H1 (cell line): ENCODE measurements at regions not wholly inside any gene's neighbourhood (a gene's known extent, or its start where the extent isn't known, plus 50 kb on each side); places are given as distances from the start of the nearest gene placed in this dataset.

ENCODE experiments used
- CTCF ChIA-PET: fragments of 300-600 bp; sonication (Branson Sonifier 250); formaldehyde crosslinking; loops from one replicate; lab custom pipeline; 2021; ENCODE audit not compliant: partially characterized antibody; lab: Charles Lee
- POLR2A ChIA-PET: fragments of 300-600 bp; sonication (Branson Sonifier 250); formaldehyde crosslinking; loops from one replicate; lab custom pipeline; 2021; ENCODE audit warnings: inconsistent platforms; ENCODE audit not compliant: partially characterized antibody; lab: Charles Lee
- DNase-seq, 2 experiments: peaks; one replicate each; pipeline versions ENCODE4 v3.0.0 to v3.0.0-alpha.2; 2010 to 2022; ENCODE audit warnings: low spot score in 2 of 2, low read depth in 1 of 2, mixed read lengths in 1 of 2
- FAIRE-seq: peaks from 2 replicates; lab custom pipeline; 2011; peaks lifted over from hg19 to GRCh38; lab: Jason Lieb, UNC
- H2AFZ ChIP-seq: 2 replicates; pipeline ENCODE4 v1.8.1; 2012; ENCODE audit warnings: low read length, inconsistent platforms
- H2AK5ac ChIP-seq: 2 replicates; pipeline ENCODE4 v1.6.1; 2013; ENCODE audit warnings: low read depth, low read length
- H2BK120ac ChIP-seq: replicated peaks from 2 replicates; pipeline ENCODE3; 2013; ENCODE audit warnings: low read depth, low read length, inconsistent platforms
- H2BK12ac ChIP-seq: 2 replicates; pipeline ENCODE4 v1.6.1; 2013; ENCODE audit warnings: low read depth, low read length
- H2BK15ac ChIP-seq: 2 replicates; pipeline ENCODE4 v1.6.1; 2013; ENCODE audit warnings: low read length
- H2BK20ac ChIP-seq: 2 replicates; pipeline ENCODE4 v1.6.1; 2013; ENCODE audit warnings: low read length
- H2BK5ac ChIP-seq: 2 replicates; pipeline ENCODE4 v1.6.1; 2013; ENCODE audit warnings: low read depth, low read length
- H3K14ac ChIP-seq: 2 replicates; pipeline ENCODE4 v1.6.1; 2013; ENCODE audit warnings: inconsistent platforms; ENCODE audit not compliant: insufficient read length
- H3K18ac ChIP-seq: 2 replicates; pipeline ENCODE4 v1.6.1; 2013; ENCODE audit warnings: low read length; ENCODE audit errors: extremely low read depth
- H3K23ac ChIP-seq: 2 replicates; pipeline ENCODE4 v1.6.1; 2013; ENCODE audit warnings: inconsistent platforms; ENCODE audit not compliant: insufficient read length
- H3K23me2 ChIP-seq: 2 replicates; pipeline ENCODE4 v1.6.1; 2013; ENCODE audit warnings: low read depth, low read length
- H3K27ac ChIP-seq: 2 replicates; pipeline ENCODE4 v1.6.1; 2011; ENCODE audit warnings: low read depth, low read length, inconsistent platforms
- H3K27me3 ChIP-seq, 4 experiments: replicated peaks in 1 of 4; 1 replicate in 1 of 4; 2 replicates in 3 of 4; pipeline versions ENCODE4 v1.6.1 to v1.8.1; 2011 to 2013; ENCODE audit warnings: low read length in 3 of 4, mild to moderate bottlenecking in 3 of 4, inconsistent platforms in 2 of 4, mixed read lengths in 2 of 4, moderate library complexity in 1 of 4; ENCODE audit not compliant: control insufficient read depth in 3 of 4, insufficient read depth in 3 of 4; ENCODE audit errors: extremely low read depth in 1 of 4
- H3K36me3 ChIP-seq, 4 experiments: 2 replicates each; pipeline versions ENCODE4 v1.6.1 to v1.8.1; 2011 to 2013; ENCODE audit warnings: mild to moderate bottlenecking in 4 of 4, low read length in 3 of 4, moderate library complexity in 2 of 4, control low read depth in 1 of 4, inconsistent platforms in 1 of 4; ENCODE audit not compliant: insufficient read depth in 4 of 4, control insufficient read depth in 2 of 4
- H3K4ac ChIP-seq: replicated peaks from 2 replicates; pipeline ENCODE3; 2013; ENCODE audit warnings: low read length, low read depth, mixed read lengths, inconsistent platforms; ENCODE audit not compliant: insufficient read length
- H3K4me1 ChIP-seq, 4 experiments: replicated peaks in 1 of 4; 1 replicate in 1 of 4; 2 replicates in 3 of 4; pipeline versions ENCODE4 v1.6.1 to v1.8.1; 2011 to 2013; ENCODE audit warnings: low read length in 3 of 4, inconsistent platforms in 2 of 4, mixed read lengths in 1 of 4; ENCODE audit not compliant: insufficient read depth in 4 of 4, control insufficient read depth in 3 of 4
- H3K4me2 ChIP-seq, 2 experiments: 2 replicates each; pipeline versions ENCODE4 v1.6.1 to v1.8.1; 2011 to 2013; ENCODE audit warnings: low read depth in 2 of 2, low read length in 2 of 2, control low read depth in 1 of 2, inconsistent platforms in 1 of 2, mild to moderate bottlenecking in 1 of 2; ENCODE audit not compliant: insufficient read depth in 1 of 2
- H3K4me3 ChIP-seq, 4 experiments: fragments of 200-600, 300-600 bp in 1 of 4; sonication (generic), shearing (Covaris generic), sonication (Bioruptor Twin) in 1 of 4; 2 replicates each; pipeline versions ENCODE4 v1.5.1 to v1.8.1; 2011 to 2016; ENCODE audit warnings: low read length in 4 of 4, low read depth in 3 of 4, control low read depth in 2 of 4, inconsistent platforms in 2 of 4, mild to moderate bottlenecking in 2 of 4, mixed read lengths in 1 of 4, moderate library complexity in 1 of 4; ENCODE audit not compliant: insufficient read depth in 2 of 4; ENCODE audit errors: extremely low read depth in 1 of 4
- H3K56ac ChIP-seq: replicated peaks from 2 replicates; pipeline ENCODE3; 2013; ENCODE audit warnings: low read depth, mild to moderate bottlenecking, mixed read lengths, low read length, inconsistent platforms; ENCODE audit not compliant: insufficient read length
- H3K79me1 ChIP-seq: 2 replicates; pipeline ENCODE4 v1.6.1; 2013; ENCODE audit warnings: low read depth, low read length, control low read depth
- H3K79me2 ChIP-seq, 2 experiments: 2 replicates each; pipeline versions ENCODE4 v1.6.1 to v1.8.1; 2012 to 2013; ENCODE audit warnings: low read length in 2 of 2, mild to moderate bottlenecking in 2 of 2, inconsistent platforms in 1 of 2; ENCODE audit not compliant: insufficient read depth in 2 of 2, control insufficient read depth in 1 of 2
- H3K9ac ChIP-seq, 4 experiments: replicated peaks in 1 of 4; 1 replicate in 1 of 4; 2 replicates in 3 of 4; pipeline versions ENCODE4 v1.6.1 to v1.8.1; 2011 to 2013; ENCODE audit warnings: low read depth in 3 of 4, low read length in 3 of 4, control low read depth in 2 of 4, mild to moderate bottlenecking in 2 of 4, moderate library complexity in 2 of 4, inconsistent platforms in 1 of 4; ENCODE audit errors: extremely low read depth in 1 of 4
- H3K9me3 ChIP-seq, 2 experiments: 2 replicates each; pipeline versions ENCODE4 v1.6.1 to v1.8.1; 2012 to 2013; ENCODE audit warnings: mild to moderate bottlenecking in 2 of 2, moderate library complexity in 2 of 2, control low read depth in 1 of 2, inconsistent platforms in 1 of 2, low read depth in 1 of 2, low read length in 1 of 2, mixed read lengths in 1 of 2; ENCODE audit not compliant: insufficient read depth in 2 of 2
- H4K20me1 ChIP-seq, 2 experiments: replicated peaks in 1 of 2; 2 replicates each; pipeline versions ENCODE3 to v1.8.1; 2011 to 2013; ENCODE audit warnings: inconsistent platforms in 2 of 2, low read length in 2 of 2, mild to moderate bottlenecking in 1 of 2; ENCODE audit not compliant: insufficient read depth in 2 of 2, control insufficient read depth in 1 of 2
- H4K5ac ChIP-seq: 2 replicates; pipeline ENCODE4 v1.6.1; 2013; ENCODE audit warnings: low read length, low read depth, mixed read lengths, inconsistent platforms; ENCODE audit not compliant: insufficient read length
- H4K8ac ChIP-seq: 2 replicates; pipeline ENCODE4 v1.8.0; 2013; ENCODE audit warnings: mild to moderate bottlenecking, moderate library complexity, low read length, inconsistent platforms; ENCODE audit not compliant: insufficient read depth; ENCODE audit errors: extremely low read depth
- H4K91ac ChIP-seq: replicated peaks from 2 replicates; pipeline ENCODE3; 2013; ENCODE audit warnings: low read length, mixed read lengths, inconsistent platforms; ENCODE audit not compliant: insufficient read length
- CTBP2 ChIP-seq: IDR thresholded peaks from 2 replicates; pipeline ENCODE4 v1.7.0; 2011; ENCODE audit warnings: borderline replicate concordance, mild to moderate bottlenecking, moderate library complexity, mixed read lengths, low read length; ENCODE audit not compliant: insufficient read depth, insufficient read length
- whole genome bisulfite sequencing, 2 experiments: shearing (Covaris generic) in 1 of 2; methylation state at CpG; one replicate each; pipeline versions ENCODE4 v1.1.6 to v1.1.7; 2013 to 2015; ENCODE audit warnings: low lambda C conversion rate in 2 of 2, mixed read lengths in 2 of 2, inconsistent platforms in 1 of 2, low coverage in 1 of 2, missing lambda C conversion rate in 1 of 2; ENCODE audit not compliant: insufficient replicate concordance in 2 of 2, insufficient coverage in 1 of 2, insufficient read length in 1 of 2; ENCODE audit errors: extremely low coverage in 1 of 2, missing lambda C conversion rate in 1 of 2; 5-methylcytosine and 5-hydroxymethylcytosine counted together
- TF ChIP-seq, protein P1 (sequence below): IDR thresholded peaks from 2 replicates; pipeline ENCODE4 v1.6.1; 2012; ENCODE audit warnings: inconsistent platforms

- Histone ChIP-seq H3K9me3 (no peaks in the 10 kb centered on the region), H3K4me1 (no peaks in the 10 kb centered on the region), H2BK15ac (no peak overlapping the region), H3K4me3 (no peak overlapping the region), H3K18ac (no peak overlapping the region), H4K5ac (no peak overlapping the region), H2AK5ac (no peak overlapping the region), H2BK5ac (no peak overlapping the region), H3K9ac (no peak overlapping the region), H3K14ac (no peak overlapping the region), H3K79me1 (no peaks in the 10 kb centered on the region), H2BK12ac (no peak overlapping the region), H2AFZ (no peak overlapping the region), H3K36me3 (no peaks in the 10 kb centered on the region), H3K56ac (no peak overlapping the region), H3K4me2 (no peak overlapping the region), H3K79me2 (no peaks in the 10 kb centered on the region), H3K23ac (no peak overlapping the region), H3K4ac (no peak overlapping the region), H3K27ac (no peak overlapping the region), H4K91ac (no peak overlapping the region), H3K23me2 (no peaks in the 10 kb centered on the region), H3K27me3 (no peaks in the 10 kb centered on the region), H2BK120ac (no peak overlapping the region), H4K8ac (no peak overlapping the region), H4K20me1 (no peaks in the 10 kb centered on the region), H2BK20ac (no peak overlapping the region)
- WGBS, 2 experiments: 93% methylated on average over 3 of the region's 3 CpGs; no CpG with 5 or more reads in 1 of the 2 experiments
- DNase-seq: no peak
- ChIA-PET CTCF (no interaction called here), POLR2A (no interaction called here)
- no peak for FAIRE-seq
- TF ChIP-seq CTBP2: no peak
- TF ChIP-seq, protein P1, sequence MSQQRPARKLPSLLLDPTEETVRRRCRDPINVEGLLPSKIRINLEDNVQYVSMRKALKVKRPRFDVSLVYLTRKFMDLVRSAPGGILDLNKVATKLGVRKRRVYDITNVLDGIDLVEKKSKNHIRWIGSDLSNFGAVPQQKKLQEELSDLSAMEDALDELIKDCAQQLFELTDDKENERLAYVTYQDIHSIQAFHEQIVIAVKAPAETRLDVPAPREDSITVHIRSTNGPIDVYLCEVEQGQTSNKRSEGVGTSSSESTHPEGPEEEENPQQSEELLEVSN: no peak
Observed at GRCh38 chrX:140389331-140389730, 115.5 kb downstream of the SOX3 start.
